ENCODE measurements at regions not wholly inside any gene's neighbourhood (a gene's known extent, or its start where the extent isn't known, plus 50 kb on each side); places are given as distances from the start of the nearest gene placed in this dataset.

GRCh38 chr6:6470123-6470522 is 118.4 kb upstream of the LY86 start:
- ATAC-seq, result no peak

GRCh38 chr6:6471276-6471675 is 117.2 kb upstream of the LY86 start:
- no peak for ATAC-seq
- TF ChIP-seq ZNF70 (CRISPR knock-in tag; IDR thresholded peaks at IDR 0.05), result no peak
- no peak for TF ChIP-seq ZFP3 (CRISPR knock-in tag; IDR thresholded peaks at IDR 0.05)
- TF ChIP-seq CSRNP3 (CRISPR knock-in tag; IDR thresholded peaks at IDR 0.05), result no peak

More at GRCh38 chr6:6470123-6470522, 118.4 kb upstream of the LY86 start:
- TF ChIP-seq SNAI2 (CRISPR knock-in tag; IDR thresholded peaks at IDR 0.05) (no peak), ZC3H10 (CRISPR knock-in tag; IDR thresholded peaks at IDR 0.05) (no peak), ESRRG (CRISPR knock-in tag; IDR thresholded peaks at IDR 0.05) (no peak), ARNTL (CRISPR knock-in tag; IDR thresholded peaks at IDR 0.05; ENCODE audit: borderline replicate concordance, low read depth) (no peak), TCF4 (CRISPR knock-in tag; IDR thresholded peaks at IDR 0.05; ENCODE audit: borderline replicate concordance) (no peak), ZNF70 (CRISPR knock-in tag; IDR thresholded peaks at IDR 0.05) (no peak), GLIS3 (CRISPR knock-in tag; IDR thresholded peaks at IDR 0.05) (no peak)

- no peak for ATAC-seq
- TF ChIP-seq ARNTL (CRISPR knock-in tag; IDR thresholded peaks at IDR 0.05; ENCODE audit: borderline replicate concordance, low read depth), result no peak
- no peak for TF ChIP-seq ZNF565 (CRISPR knock-in tag; conservative IDR thresholded peaks at IDR 0.05; ENCODE audit: low read depth)
- no peak for TF ChIP-seq BACH2 (CRISPR knock-in tag; IDR thresholded peaks at IDR 0.05; ENCODE audit: borderline replicate concordance)
- no peak for TF ChIP-seq PATZ1 (CRISPR knock-in tag; IDR thresholded peaks at IDR 0.05; ENCODE audit: borderline replicate concordance)
- TF ChIP-seq CSRNP3 (CRISPR knock-in tag; IDR thresholded peaks at IDR 0.05), result no peak
- no peak for TF ChIP-seq TSHZ2 (CRISPR knock-in tag; IDR thresholded peaks at IDR 0.05)
- TF ChIP-seq POU6F1 (CRISPR knock-in tag; IDR thresholded peaks at IDR 0.05; ENCODE audit: borderline replicate concordance, low read depth), result no peak
- no peak for TF ChIP-seq ZFP3 (CRISPR knock-in tag; IDR thresholded peaks at IDR 0.05)
- TF ChIP-seq ISL1 (CRISPR knock-in tag; IDR thresholded peaks at IDR 0.05), result no peak
- no peak for TF ChIP-seq TCF4 (CRISPR knock-in tag; IDR thresholded peaks at IDR 0.05; ENCODE audit: borderline replicate concordance)
- no peak for TF ChIP-seq ZNF70 (CRISPR knock-in tag; IDR thresholded peaks at IDR 0.05)
- no peak for TF ChIP-seq ZNF8 (CRISPR knock-in tag; IDR thresholded peaks at IDR 0.05)
- TF ChIP-seq RARB (CRISPR knock-in tag; IDR thresholded peaks at IDR 0.05), result no peak
- TF ChIP-seq PPARA (CRISPR knock-in tag; IDR thresholded peaks at IDR 0.05; ENCODE audit: borderline replicate concordance), result no peak
- TF ChIP-seq TOX (CRISPR knock-in tag; IDR thresholded peaks at IDR 0.05; ENCODE audit: borderline replicate concordance), result no peak
- no peak for TF ChIP-seq OSR1 (CRISPR knock-in tag; IDR thresholded peaks at IDR 0.05)
- TF ChIP-seq ZFP30 (CRISPR knock-in tag; IDR thresholded peaks at IDR 0.05), result no peak
- no peak for TF ChIP-seq ZC3H10 (CRISPR knock-in tag; IDR thresholded peaks at IDR 0.05)
- no peak for TF ChIP-seq SNAI2 (CRISPR knock-in tag; IDR thresholded peaks at IDR 0.05)
These were observed 114.2 kb upstream of the LY86 start for GRCh38 chr6:6474170-6474920.
